Mucosa of descending colon (tissue), 3 donors: ENCODE measurements at regions not wholly inside any gene's neighbourhood (a gene's known extent, or its start where the extent isn't known, plus 50 kb on each side); places are given as distances from the start of the nearest gene placed in this dataset.
"Not testable (repeated sequence)": the region's sequence is repeated elsewhere in the genome, so short reads cannot be mapped to it uniquely, and the experiment has no call there.

ENCODE experiments used
- ATAC-seq: fragments of 200-7000 bp; cut with Tn5 transposase; one replicate; pipeline ENCODE4 v1.9.1; 2020; ENCODE audit warnings: mild to moderate bottlenecking, moderate library complexity
- DNase-seq, 3 donors: peaks; one replicate each; pipeline ENCODE4 v3.0.0-alpha.2; 2020
- H3K36me3 ChIP-seq: fragments of 200-600 bp; one replicate; pipeline ENCODE4 v1.8.0; 2021; ENCODE audit warnings: low read depth, mild to moderate bottlenecking
- H3K4me1 ChIP-seq: fragments of 200-600 bp; one replicate; pipeline ENCODE4 v1.8.0; 2021; ENCODE audit warnings: low read depth, mild to moderate bottlenecking
- H3K4me3 ChIP-seq: fragments of 200-600 bp; one replicate; pipeline ENCODE4 v1.8.0; 2021; ENCODE audit warnings: mild to moderate bottlenecking
- H3K9me3 ChIP-seq: fragments of 200-600 bp; one replicate; pipeline ENCODE4 v1.8.0; 2021; ENCODE audit warnings: mild to moderate bottlenecking
- CTCF ChIP-seq: fragments of 200-600 bp; IDR thresholded peaks from one replicate; pipeline ENCODE4 v1.8.0; 2022; ENCODE audit warnings: antibody characterized with exemption, mild to moderate bottlenecking
- intact Hi-C, 2 donors: fragments of 100-400 bp; cut with DNase I in 1 of 2; cut with micrococcal nuclease in 1 of 2; formaldehyde crosslinking; loops; one replicate each; pipeline versions ENCODE4 v1.11.0 to v1.11.1; 2022; cut with DNase I, micrococcal nuclease
- donor health status: DM: no; HTN: no; CAD: no; lungs with moderate emphysema.
- donor health status: DM: no; HTN: no; CAD: no.
- donor health status: DM: no; HTN: yes; CAD: no.

GRCh38 chr9:74092491-74092834, 404.7 kb upstream of the RORB start:
- Histone ChIP-seq H3K4me3 (no peak overlapping the region), H3K4me1 (no peaks in the 10 kb centered on the region), H3K36me3 (no peaks in the 10 kb centered on the region), H3K9me3 (no peaks in the 10 kb centered on the region)
- DNase-seq (no peak), ATAC-seq (no peak)
- TF ChIP-seq CTCF = no peak
- intact Hi-C loops = no loop called here

GRCh38 chr9:74094037-74094436, 403.1 kb upstream of the RORB start:
- DNase-seq, H3K4me1 ChIP-seq, ATAC-seq, intact Hi-C loops, H3K36me3 ChIP-seq, H3K4me3 ChIP-seq, H3K9me3 ChIP-seq: not testable (repeated sequence)

GRCh38 chr9:74094766-74095165, 402.4 kb upstream of the RORB start:
- no peaks in the 10 kb centered on the region for H3K9me3 ChIP-seq
- no peaks in the 10 kb centered on the region for H3K4me1 ChIP-seq
- DNase-seq (no peak), ATAC-seq (no peak)
- no peak for TF ChIP-seq CTCF
- no peak overlapping the region for H3K4me3 ChIP-seq
- no peaks in the 10 kb centered on the region for H3K36me3 ChIP-seq
- intact Hi-C loops = no loop called here

GRCh38 chr9:74095925-74096324, 401.2 kb upstream of the RORB start:
- no peaks in the 10 kb centered on the region for H3K4me1 ChIP-seq
- H3K4me3 ChIP-seq = no peak overlapping the region
- no peak for DNase-seq
- no peak for TF ChIP-seq CTCF
- H3K36me3 ChIP-seq = no peaks in the 10 kb centered on the region
- H3K9me3 ChIP-seq = no peaks in the 10 kb centered on the region
- ATAC-seq = no peak
- intact Hi-C loops = no loop called here

GRCh38 chr9:74096420-74096819, 400.7 kb upstream of the RORB start:
- ATAC-seq (no peak), DNase-seq (no peak)
- no peak for TF ChIP-seq CTCF
- intact Hi-C loops = no loop called here
- no peaks in the 10 kb centered on the region for H3K36me3 ChIP-seq
- no peaks in the 10 kb centered on the region for H3K9me3 ChIP-seq
- no peaks in the 10 kb centered on the region for H3K4me1 ChIP-seq
- no peak overlapping the region for H3K4me3 ChIP-seq

GRCh38 chr9:74100042-74100441, 397.1 kb upstream of the RORB start:
- no peaks in the 10 kb centered on the region for H3K36me3 ChIP-seq
- no peaks in the 10 kb centered on the region for H3K4me1 ChIP-seq
- no peaks in the 10 kb centered on the region for H3K9me3 ChIP-seq
- no peak for ATAC-seq
- DNase-seq = no peak
- no peak for TF ChIP-seq CTCF
- no peak overlapping the region for H3K4me3 ChIP-seq
- intact Hi-C loops = no loop called here

GRCh38 chr9:74102148-74102547, 395.0 kb upstream of the RORB start:
- H3K4me1 ChIP-seq, ATAC-seq, intact Hi-C loops, DNase-seq, H3K36me3 ChIP-seq, H3K9me3 ChIP-seq, H3K4me3 ChIP-seq: not testable (repeated sequence)
